Mammary epithelial cell (primary cell): ENCODE measurements at regions not wholly inside any gene's neighbourhood (a gene's known extent, or its start where the extent isn't known, plus 50 kb on each side); places are given as distances from the start of the nearest gene placed in this dataset.

Experiments used
- EZH2 ChIP-seq: IDR thresholded peaks from 2 replicates; pipeline ENCODE4 v1.6.1; 2012; ENCODE audit warnings: low read length, inconsistent platforms, borderline replicate concordance
- TF ChIP-seq, protein P1 (sequence below), 2 donors: IDR thresholded peaks in 1 of 2; conservative IDR thresholded peaks in 1 of 2; 2 replicates each; pipeline ENCODE4 v1.5.1; 2011 to 2012; ENCODE audit warnings: inconsistent platforms in 2 of 2, low read length in 2 of 2, mild to moderate bottlenecking in 2 of 2, control low read depth in 1 of 2, low read depth in 1 of 2; ENCODE audit not compliant: insufficient read depth in 1 of 2; ENCODE audit errors: extremely low read depth in 1 of 2

DNA sequence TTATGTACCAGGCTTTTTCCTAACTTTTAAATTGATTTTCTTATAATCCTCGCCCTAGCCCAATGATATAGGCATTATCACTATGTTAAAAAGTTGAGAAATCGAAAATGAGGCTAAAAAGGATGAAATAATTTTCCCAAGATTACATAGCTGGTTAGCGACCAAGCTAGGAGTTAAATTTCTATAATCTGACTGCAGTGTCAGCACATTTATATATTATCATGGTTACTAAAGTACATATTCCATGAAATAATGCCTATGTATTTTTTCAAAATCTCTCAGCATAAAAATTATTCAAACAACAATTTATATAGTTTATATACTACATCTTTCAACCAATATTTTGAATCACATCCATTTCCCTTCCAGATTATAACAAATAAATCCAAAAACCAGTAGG, 317.3 kb upstream of the TFPI start:
- TF ChIP-seq, protein P1, sequence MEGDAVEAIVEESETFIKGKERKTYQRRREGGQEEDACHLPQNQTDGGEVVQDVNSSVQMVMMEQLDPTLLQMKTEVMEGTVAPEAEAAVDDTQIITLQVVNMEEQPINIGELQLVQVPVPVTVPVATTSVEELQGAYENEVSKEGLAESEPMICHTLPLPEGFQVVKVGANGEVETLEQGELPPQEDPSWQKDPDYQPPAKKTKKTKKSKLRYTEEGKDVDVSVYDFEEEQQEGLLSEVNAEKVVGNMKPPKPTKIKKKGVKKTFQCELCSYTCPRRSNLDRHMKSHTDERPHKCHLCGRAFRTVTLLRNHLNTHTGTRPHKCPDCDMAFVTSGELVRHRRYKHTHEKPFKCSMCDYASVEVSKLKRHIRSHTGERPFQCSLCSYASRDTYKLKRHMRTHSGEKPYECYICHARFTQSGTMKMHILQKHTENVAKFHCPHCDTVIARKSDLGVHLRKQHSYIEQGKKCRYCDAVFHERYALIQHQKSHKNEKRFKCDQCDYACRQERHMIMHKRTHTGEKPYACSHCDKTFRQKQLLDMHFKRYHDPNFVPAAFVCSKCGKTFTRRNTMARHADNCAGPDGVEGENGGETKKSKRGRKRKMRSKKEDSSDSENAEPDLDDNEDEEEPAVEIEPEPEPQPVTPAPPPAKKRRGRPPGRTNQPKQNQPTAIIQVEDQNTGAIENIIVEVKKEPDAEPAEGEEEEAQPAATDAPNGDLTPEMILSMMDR (conservative IDR thresholded peaks at IDR 0.05 in 1 of 2, IDR thresholded peaks at IDR 0.05 in 1 of 2; ENCODE audit: extremely low read depth in 1 of 2, insufficient read depth in 1 of 2, low read depth in 1 of 2, low read length in 2 of 2), result no peak
- no peak for TF ChIP-seq EZH2
